AG10803 (cell line): ENCODE measurements at regions not wholly inside any gene's neighbourhood (a gene's known extent, or its start where the extent isn't known, plus 50 kb on each side); places are given as distances from the start of the nearest gene placed in this dataset.

Source experiments
- DNase-seq: peaks from one replicate; pipeline ENCODE4 v3.0.0; 2010; ENCODE audit warnings: low read depth
- H3K4me3 ChIP-seq: 2 replicates; pipeline ENCODE4 v1.5.1; 2011; ENCODE audit warnings: mild to moderate bottlenecking, low read length, control low read depth
- TF ChIP-seq, protein P1 (sequence below): conservative IDR thresholded peaks from 2 replicates; pipeline ENCODE4 v1.5.1; 2011; ENCODE audit warnings: mild to moderate bottlenecking, low read length, control low read depth, inconsistent platforms

DNA sequence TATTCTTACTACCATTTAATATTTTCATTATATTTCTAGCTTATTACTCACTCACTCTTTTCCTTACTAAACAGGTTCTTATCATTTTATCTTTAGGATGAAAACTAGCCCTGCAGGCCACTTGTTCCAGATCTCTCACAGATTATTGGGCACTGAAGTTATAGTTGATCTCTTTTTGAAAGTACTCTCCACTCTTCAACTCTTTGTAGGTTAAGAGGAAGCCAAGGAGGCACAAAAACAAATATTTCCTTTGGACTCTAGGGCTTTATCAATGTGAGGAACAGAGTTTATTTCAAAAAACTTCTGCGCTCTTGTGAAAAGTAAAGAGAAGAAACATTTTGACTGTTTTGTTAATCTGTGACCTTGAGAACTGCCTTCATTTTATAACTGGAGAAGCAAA lies 96.0 kb upstream of the NPHP3 start:
- no peak overlapping the region for H3K4me3 ChIP-seq
- TF ChIP-seq, protein P1, sequence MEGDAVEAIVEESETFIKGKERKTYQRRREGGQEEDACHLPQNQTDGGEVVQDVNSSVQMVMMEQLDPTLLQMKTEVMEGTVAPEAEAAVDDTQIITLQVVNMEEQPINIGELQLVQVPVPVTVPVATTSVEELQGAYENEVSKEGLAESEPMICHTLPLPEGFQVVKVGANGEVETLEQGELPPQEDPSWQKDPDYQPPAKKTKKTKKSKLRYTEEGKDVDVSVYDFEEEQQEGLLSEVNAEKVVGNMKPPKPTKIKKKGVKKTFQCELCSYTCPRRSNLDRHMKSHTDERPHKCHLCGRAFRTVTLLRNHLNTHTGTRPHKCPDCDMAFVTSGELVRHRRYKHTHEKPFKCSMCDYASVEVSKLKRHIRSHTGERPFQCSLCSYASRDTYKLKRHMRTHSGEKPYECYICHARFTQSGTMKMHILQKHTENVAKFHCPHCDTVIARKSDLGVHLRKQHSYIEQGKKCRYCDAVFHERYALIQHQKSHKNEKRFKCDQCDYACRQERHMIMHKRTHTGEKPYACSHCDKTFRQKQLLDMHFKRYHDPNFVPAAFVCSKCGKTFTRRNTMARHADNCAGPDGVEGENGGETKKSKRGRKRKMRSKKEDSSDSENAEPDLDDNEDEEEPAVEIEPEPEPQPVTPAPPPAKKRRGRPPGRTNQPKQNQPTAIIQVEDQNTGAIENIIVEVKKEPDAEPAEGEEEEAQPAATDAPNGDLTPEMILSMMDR = no peak
- DNase-seq = no peak

DNA sequence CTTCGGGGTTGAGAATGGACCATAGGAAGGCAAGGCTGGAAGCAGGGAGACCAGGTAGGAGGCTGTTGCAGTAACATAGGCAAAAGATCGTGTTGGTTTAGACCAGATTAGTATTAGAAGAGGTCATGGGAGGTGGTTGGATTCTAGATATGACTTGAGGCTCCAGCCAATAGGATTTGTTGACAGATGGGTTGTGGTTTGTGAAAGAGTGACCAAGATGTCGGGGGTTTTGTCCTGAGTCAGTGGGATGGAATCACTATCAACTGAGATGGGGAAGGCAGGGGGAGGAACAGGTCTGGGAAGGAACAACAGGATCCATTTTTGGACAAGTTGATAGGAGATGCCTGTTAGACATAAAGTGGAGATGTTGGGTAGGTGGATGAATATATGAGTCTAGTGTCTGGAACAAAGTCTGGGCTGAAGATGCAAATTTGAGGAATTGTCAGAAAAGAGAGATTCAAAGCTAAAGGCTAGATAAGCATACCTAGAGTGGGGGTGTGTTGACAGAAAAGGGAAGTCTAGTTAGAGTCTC lies 95.5 kb upstream of the NPHP3 start:
- no peak for DNase-seq
- TF ChIP-seq, protein P1 = no peak
- H3K4me3 ChIP-seq = no peak overlapping the region

DNA sequence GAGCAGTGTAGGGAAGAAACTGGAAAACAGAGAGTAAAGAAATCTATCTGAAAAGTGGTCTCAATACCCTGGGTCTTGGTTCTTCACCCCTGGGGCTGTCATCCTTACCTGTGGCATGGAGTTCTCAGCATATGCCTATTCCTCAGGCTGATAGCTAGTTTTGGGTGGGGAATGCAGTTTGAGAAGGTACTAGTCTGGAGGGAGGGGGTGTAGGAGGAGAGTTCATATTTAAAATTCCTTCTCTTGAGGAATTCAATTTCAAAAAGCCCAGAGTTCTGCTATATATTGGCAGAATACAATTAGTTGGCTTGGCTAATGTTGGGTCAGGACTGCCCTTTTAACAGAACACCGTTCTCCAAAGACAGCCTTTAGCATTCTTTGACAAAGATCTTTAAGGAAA lies 82.9 kb upstream of the NPHP3 start:
- TF ChIP-seq, protein P1 = no peak
- DNase-seq = peak; percentile 8
- H3K4me3 ChIP-seq = no peak overlapping the region

DNA sequence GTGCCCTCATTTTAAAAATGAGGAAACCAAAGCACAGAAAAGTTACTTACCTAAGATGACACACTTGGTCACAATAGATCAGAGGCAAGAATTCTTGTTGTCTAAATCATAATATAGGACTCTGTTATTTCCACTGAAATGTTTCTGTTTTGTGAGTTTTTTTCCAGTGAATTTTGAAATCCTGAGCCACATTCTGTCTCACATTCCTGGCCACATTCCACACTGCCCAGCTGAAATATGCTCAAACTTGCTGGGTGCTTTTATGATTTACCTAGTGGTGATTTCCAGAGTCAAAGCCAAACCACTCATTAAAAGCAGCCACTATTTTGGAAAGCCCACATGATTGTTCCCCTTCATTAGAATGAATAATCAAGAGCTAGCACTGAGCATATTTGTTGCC lies 82.3 kb upstream of the NPHP3 start:
- peak; percentile 92 for DNase-seq
- no peak overlapping the region for H3K4me3 ChIP-seq
- TF ChIP-seq, protein P1 = no peak

DNA sequence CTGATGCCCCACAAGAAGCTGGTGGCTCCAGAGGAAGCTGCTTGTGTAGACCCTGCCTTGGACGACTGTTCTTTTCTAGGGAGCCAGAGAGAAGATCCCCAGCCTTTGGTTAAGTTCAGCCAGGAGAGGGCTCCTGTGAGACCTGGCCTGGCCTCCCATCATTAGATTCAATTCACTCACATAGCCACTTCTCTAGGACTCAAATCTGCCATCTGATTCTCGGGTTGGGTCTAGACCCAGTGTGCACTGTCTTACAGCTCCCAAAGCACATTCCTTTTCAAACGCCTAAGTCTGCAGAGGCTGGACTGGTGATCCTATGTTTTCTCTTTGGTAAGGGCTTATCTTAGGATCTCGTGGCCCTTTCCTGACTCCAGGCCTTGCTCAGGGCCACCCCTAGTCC lies 81.7 kb upstream of the NPHP3 start:
- DNase-seq = peak; percentile 18

DNA sequence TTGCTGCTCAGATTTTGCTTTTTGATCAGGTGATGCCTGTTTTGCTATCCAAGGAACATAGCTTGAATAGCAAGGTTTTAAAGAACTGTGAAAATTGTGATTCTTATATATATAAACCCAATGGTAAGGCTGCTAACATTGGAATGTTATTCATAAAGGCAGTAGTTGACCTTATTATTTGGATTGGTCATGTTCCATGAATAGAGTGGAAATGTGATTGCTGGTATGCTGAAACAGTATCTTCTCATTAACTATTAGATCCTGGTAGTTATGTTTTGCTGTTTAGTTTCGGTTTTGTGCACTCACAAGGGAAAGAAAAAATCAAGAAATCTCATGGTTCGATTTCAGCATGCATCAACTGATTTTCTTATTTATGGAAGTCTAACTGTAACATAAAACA lies 78.7 kb upstream of the NPHP3 start:
- no peak for DNase-seq
- no peak overlapping the region for H3K4me3 ChIP-seq
- TF ChIP-seq, protein P1 = no peak

More for the DNA sequence above, 81.7 kb upstream of the NPHP3 start:
- TF ChIP-seq, protein P1 = peak; percentile 28; the same call in 1 of the 2 replicates
- no peak overlapping the region for H3K4me3 ChIP-seq

DNA sequence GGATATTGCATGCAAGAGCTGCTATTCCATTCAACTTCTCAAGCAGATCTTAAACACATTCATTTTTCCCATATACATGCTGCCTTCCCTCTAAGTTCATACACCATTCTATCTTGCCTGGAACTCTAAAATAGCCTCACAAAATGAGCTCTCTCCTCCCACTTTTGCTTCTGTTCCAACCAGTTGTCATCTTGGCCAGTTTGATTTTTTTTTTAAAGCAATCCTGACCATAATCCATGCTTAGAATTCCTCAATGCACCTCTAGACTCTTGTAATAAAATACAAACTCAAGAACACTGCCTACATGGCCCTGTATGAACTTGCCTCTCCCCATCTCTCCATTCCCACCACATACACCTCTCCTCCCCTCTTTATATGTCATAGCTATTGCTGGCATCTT lies 68.6 kb upstream of the NPHP3 start:
- TF ChIP-seq, protein P1 = no peak
- no peak overlapping the region for H3K4me3 ChIP-seq
- no peak for DNase-seq
